H1 (cell line): ENCODE measurements at regions not wholly inside any gene's neighbourhood (a gene's known extent, or its start where the extent isn't known, plus 50 kb on each side); places are given as distances from the start of the nearest gene placed in this dataset.

Experiments
- CTCF ChIA-PET: fragments of 300-600 bp; sonication (Branson Sonifier 250); formaldehyde crosslinking; loops from one replicate; lab custom pipeline; 2021; ENCODE audit not compliant: partially characterized antibody; lab: Charles Lee
- POLR2A ChIA-PET: fragments of 300-600 bp; sonication (Branson Sonifier 250); formaldehyde crosslinking; loops from one replicate; lab custom pipeline; 2021; ENCODE audit warnings: inconsistent platforms; ENCODE audit not compliant: partially characterized antibody; lab: Charles Lee
- DNase-seq, 2 experiments: peaks; one replicate each; pipeline versions ENCODE4 v3.0.0 to v3.0.0-alpha.2; 2010 to 2022; ENCODE audit warnings: low spot score in 2 of 2, low read depth in 1 of 2, mixed read lengths in 1 of 2
- FAIRE-seq: peaks from 2 replicates; lab custom pipeline; 2011; peaks lifted over from hg19 to GRCh38; lab: Jason Lieb, UNC
- H2AFZ ChIP-seq: 2 replicates; pipeline ENCODE4 v1.8.1; 2012; ENCODE audit warnings: low read length, inconsistent platforms
- H2AK5ac ChIP-seq: 2 replicates; pipeline ENCODE4 v1.6.1; 2013; ENCODE audit warnings: low read depth, low read length
- H2BK120ac ChIP-seq: replicated peaks from 2 replicates; pipeline ENCODE3; 2013; ENCODE audit warnings: low read depth, low read length, inconsistent platforms
- H2BK12ac ChIP-seq: 2 replicates; pipeline ENCODE4 v1.6.1; 2013; ENCODE audit warnings: low read depth, low read length
- H2BK15ac ChIP-seq: 2 replicates; pipeline ENCODE4 v1.6.1; 2013; ENCODE audit warnings: low read length
- H2BK20ac ChIP-seq: 2 replicates; pipeline ENCODE4 v1.6.1; 2013; ENCODE audit warnings: low read length
- H2BK5ac ChIP-seq: 2 replicates; pipeline ENCODE4 v1.6.1; 2013; ENCODE audit warnings: low read depth, low read length
- H3K14ac ChIP-seq: 2 replicates; pipeline ENCODE4 v1.6.1; 2013; ENCODE audit warnings: inconsistent platforms; ENCODE audit not compliant: insufficient read length
- H3K18ac ChIP-seq: 2 replicates; pipeline ENCODE4 v1.6.1; 2013; ENCODE audit warnings: low read length; ENCODE audit errors: extremely low read depth
- H3K23ac ChIP-seq: 2 replicates; pipeline ENCODE4 v1.6.1; 2013; ENCODE audit warnings: inconsistent platforms; ENCODE audit not compliant: insufficient read length
- H3K23me2 ChIP-seq: 2 replicates; pipeline ENCODE4 v1.6.1; 2013; ENCODE audit warnings: low read depth, low read length
- H3K27ac ChIP-seq: 2 replicates; pipeline ENCODE4 v1.6.1; 2011; ENCODE audit warnings: low read depth, low read length, inconsistent platforms
- H3K27me3 ChIP-seq, 4 experiments: replicated peaks in 1 of 4; 1 replicate in 1 of 4; 2 replicates in 3 of 4; pipeline versions ENCODE4 v1.6.1 to v1.8.1; 2011 to 2013; ENCODE audit warnings: low read length in 3 of 4, mild to moderate bottlenecking in 3 of 4, inconsistent platforms in 2 of 4, mixed read lengths in 2 of 4, moderate library complexity in 1 of 4; ENCODE audit not compliant: control insufficient read depth in 3 of 4, insufficient read depth in 3 of 4; ENCODE audit errors: extremely low read depth in 1 of 4
- H3K36me3 ChIP-seq, 4 experiments: 2 replicates each; pipeline versions ENCODE4 v1.6.1 to v1.8.1; 2011 to 2013; ENCODE audit warnings: mild to moderate bottlenecking in 4 of 4, low read length in 3 of 4, moderate library complexity in 2 of 4, control low read depth in 1 of 4, inconsistent platforms in 1 of 4; ENCODE audit not compliant: insufficient read depth in 4 of 4, control insufficient read depth in 2 of 4
- H3K4ac ChIP-seq: replicated peaks from 2 replicates; pipeline ENCODE3; 2013; ENCODE audit warnings: low read length, low read depth, mixed read lengths, inconsistent platforms; ENCODE audit not compliant: insufficient read length
- H3K4me1 ChIP-seq, 4 experiments: replicated peaks in 1 of 4; 1 replicate in 1 of 4; 2 replicates in 3 of 4; pipeline versions ENCODE4 v1.6.1 to v1.8.1; 2011 to 2013; ENCODE audit warnings: low read length in 3 of 4, inconsistent platforms in 2 of 4, mixed read lengths in 1 of 4; ENCODE audit not compliant: insufficient read depth in 4 of 4, control insufficient read depth in 3 of 4
- H3K4me2 ChIP-seq, 2 experiments: 2 replicates each; pipeline versions ENCODE4 v1.6.1 to v1.8.1; 2011 to 2013; ENCODE audit warnings: low read depth in 2 of 2, low read length in 2 of 2, control low read depth in 1 of 2, inconsistent platforms in 1 of 2, mild to moderate bottlenecking in 1 of 2; ENCODE audit not compliant: insufficient read depth in 1 of 2
- H3K4me3 ChIP-seq, 4 experiments: fragments of 200-600, 300-600 bp in 1 of 4; sonication (generic), shearing (Covaris generic), sonication (Bioruptor Twin) in 1 of 4; 2 replicates each; pipeline versions ENCODE4 v1.5.1 to v1.8.1; 2011 to 2016; ENCODE audit warnings: low read length in 4 of 4, low read depth in 3 of 4, control low read depth in 2 of 4, inconsistent platforms in 2 of 4, mild to moderate bottlenecking in 2 of 4, mixed read lengths in 1 of 4, moderate library complexity in 1 of 4; ENCODE audit not compliant: insufficient read depth in 2 of 4; ENCODE audit errors: extremely low read depth in 1 of 4
- H3K56ac ChIP-seq: replicated peaks from 2 replicates; pipeline ENCODE3; 2013; ENCODE audit warnings: low read depth, mild to moderate bottlenecking, mixed read lengths, low read length, inconsistent platforms; ENCODE audit not compliant: insufficient read length
- H3K79me1 ChIP-seq: 2 replicates; pipeline ENCODE4 v1.6.1; 2013; ENCODE audit warnings: low read depth, low read length, control low read depth
- H3K79me2 ChIP-seq, 2 experiments: 2 replicates each; pipeline versions ENCODE4 v1.6.1 to v1.8.1; 2012 to 2013; ENCODE audit warnings: low read length in 2 of 2, mild to moderate bottlenecking in 2 of 2, inconsistent platforms in 1 of 2; ENCODE audit not compliant: insufficient read depth in 2 of 2, control insufficient read depth in 1 of 2
- H3K9ac ChIP-seq, 4 experiments: replicated peaks in 1 of 4; 1 replicate in 1 of 4; 2 replicates in 3 of 4; pipeline versions ENCODE4 v1.6.1 to v1.8.1; 2011 to 2013; ENCODE audit warnings: low read depth in 3 of 4, low read length in 3 of 4, control low read depth in 2 of 4, mild to moderate bottlenecking in 2 of 4, moderate library complexity in 2 of 4, inconsistent platforms in 1 of 4; ENCODE audit errors: extremely low read depth in 1 of 4
- H3K9me3 ChIP-seq, 2 experiments: 2 replicates each; pipeline versions ENCODE4 v1.6.1 to v1.8.1; 2012 to 2013; ENCODE audit warnings: mild to moderate bottlenecking in 2 of 2, moderate library complexity in 2 of 2, control low read depth in 1 of 2, inconsistent platforms in 1 of 2, low read depth in 1 of 2, low read length in 1 of 2, mixed read lengths in 1 of 2; ENCODE audit not compliant: insufficient read depth in 2 of 2
- H4K20me1 ChIP-seq, 2 experiments: replicated peaks in 1 of 2; 2 replicates each; pipeline versions ENCODE3 to v1.8.1; 2011 to 2013; ENCODE audit warnings: inconsistent platforms in 2 of 2, low read length in 2 of 2, mild to moderate bottlenecking in 1 of 2; ENCODE audit not compliant: insufficient read depth in 2 of 2, control insufficient read depth in 1 of 2
- H4K5ac ChIP-seq: 2 replicates; pipeline ENCODE4 v1.6.1; 2013; ENCODE audit warnings: low read length, low read depth, mixed read lengths, inconsistent platforms; ENCODE audit not compliant: insufficient read length
- H4K8ac ChIP-seq: 2 replicates; pipeline ENCODE4 v1.8.0; 2013; ENCODE audit warnings: mild to moderate bottlenecking, moderate library complexity, low read length, inconsistent platforms; ENCODE audit not compliant: insufficient read depth; ENCODE audit errors: extremely low read depth
- H4K91ac ChIP-seq: replicated peaks from 2 replicates; pipeline ENCODE3; 2013; ENCODE audit warnings: low read length, mixed read lengths, inconsistent platforms; ENCODE audit not compliant: insufficient read length
- CHD1 ChIP-seq: IDR thresholded peaks from 2 replicates; pipeline ENCODE4 v1.6.1; 2012; ENCODE audit warnings: low read depth, low read length, improper control_type of control experiment
- CHD2 ChIP-seq: IDR thresholded peaks from 2 replicates; pipeline ENCODE4 v1.6.1; 2012; ENCODE audit warnings: low read length, improper control_type of control experiment
- CREB1 ChIP-seq: IDR thresholded peaks from 2 replicates; pipeline ENCODE4 v1.6.1; 2012; ENCODE audit warnings: inconsistent platforms
- GABPA ChIP-seq: IDR thresholded peaks from 2 replicates; pipeline ENCODE4 v1.6.1; 2011; ENCODE audit warnings: mild to moderate bottlenecking, low read length, moderate library complexity, borderline replicate concordance; ENCODE audit not compliant: insufficient read depth
- HDAC2 ChIP-seq, 2 experiments: fragments of 300-600 bp in 1 of 2; sonication (generic) in 1 of 2; IDR thresholded peaks; 2 replicates each; pipeline ENCODE4 v1.6.1; 2011 to 2012; ENCODE audit warnings: low read depth in 2 of 2, low read length in 2 of 2, mild to moderate bottlenecking in 2 of 2, moderate library complexity in 2 of 2, borderline replicate concordance in 1 of 2, inconsistent platforms in 1 of 2
- NANOG ChIP-seq: IDR thresholded peaks from 2 replicates; pipeline ENCODE4 v1.6.1; 2011; ENCODE audit warnings: low read length, low read depth, mild to moderate bottlenecking, inconsistent platforms; ENCODE audit not compliant: insufficient read depth, poor library complexity, severe bottlenecking
- SIRT6 ChIP-seq: IDR thresholded peaks from one replicate; pipeline ENCODE4 v1.7.1; 2012; ENCODE audit warnings: low read length, inconsistent platforms
- SIX5 ChIP-seq: IDR thresholded peaks from 2 replicates; pipeline ENCODE4 v1.6.1; 2011; ENCODE audit warnings: mild to moderate bottlenecking, low read depth, low read length
- TEAD4 ChIP-seq: IDR thresholded peaks from 2 replicates; pipeline ENCODE4 v1.6.1; 2012; ENCODE audit warnings: low read depth, low read length, inconsistent platforms, mixed read lengths
- WGBS, 2 experiments: shearing (Covaris generic) in 1 of 2; methylation state at CpG; one replicate each; pipeline versions ENCODE4 v1.1.6 to v1.1.7; 2013 to 2015; ENCODE audit warnings: low lambda C conversion rate in 2 of 2, mixed read lengths in 2 of 2, inconsistent platforms in 1 of 2, low coverage in 1 of 2, missing lambda C conversion rate in 1 of 2; ENCODE audit not compliant: insufficient replicate concordance in 2 of 2, insufficient coverage in 1 of 2, insufficient read length in 1 of 2; ENCODE audit errors: extremely low coverage in 1 of 2, missing lambda C conversion rate in 1 of 2; 5-methylcytosine and 5-hydroxymethylcytosine counted together
- TF ChIP-seq, protein P1 (sequence below): IDR thresholded peaks from 2 replicates; pipeline ENCODE4 v1.6.1; 2012; ENCODE audit warnings: inconsistent platforms

DNA sequence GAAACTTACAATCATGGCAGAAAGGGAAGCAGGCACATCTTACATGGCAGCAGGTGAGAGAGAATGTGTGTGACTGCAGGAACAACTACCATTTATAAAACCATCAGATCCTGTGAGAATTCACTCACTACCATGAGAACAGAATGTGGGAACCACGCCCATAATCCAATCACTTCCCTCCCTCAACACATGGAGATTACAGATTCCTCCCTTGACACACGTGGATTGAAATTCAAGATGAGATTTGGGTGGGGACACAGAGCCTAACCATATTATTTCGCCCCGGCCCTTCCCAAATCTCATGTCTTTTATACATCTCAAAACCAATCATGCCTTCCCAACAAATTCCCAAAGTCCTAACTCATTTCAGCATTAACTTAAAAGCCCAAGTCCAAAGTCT, 203.6 kb downstream of the C12orf75 start:
- H3K9me3 ChIP-seq = peaks cover 19 to 20% of the 10 kb centered on the region in 2 experiments
- WGBS, 2 experiments = 94% methylated on average over 4 of the region's 4 CpGs; no CpG with 5 or more reads in 1 of the 2 experiments
- POLR2A ChIA-PET = no interaction called here
- no peak for FAIRE-seq
- no peak overlapping the region for H3K4ac ChIP-seq
- no peak overlapping the region for H2BK20ac ChIP-seq
- no peak overlapping the region for H2BK15ac ChIP-seq
- H2BK5ac ChIP-seq = no peak overlapping the region
- no peak overlapping the region for H3K4me3 ChIP-seq
- H3K79me1 ChIP-seq = no peaks in the 10 kb centered on the region
- no peak overlapping the region for H2BK120ac ChIP-seq
- H4K91ac ChIP-seq = no peak overlapping the region
- no peak overlapping the region for H4K5ac ChIP-seq
- CTCF ChIA-PET = interaction anchor here (0.7 to 1.0 kb wide), 2 partner anchors 100 to 123 kb away, joined by 3 read pairs; no protein-coding TSS in a partner anchor
- no peak for DNase-seq
- TF ChIP-seq SIX5 (no peak), TEAD4 (no peak), GABPA (no peak), CREB1 (no peak), HDAC2 (IDR thresholded peaks at IDR 0.05; ENCODE audit: borderline replicate concordance in 1 of 2, low read depth in 2 of 2, low read length in 2 of 2) (no peak), NANOG (no peak), CHD1 (no peak), CHD2 (no peak), SIRT6 (no peak)
- TF ChIP-seq, protein P1, sequence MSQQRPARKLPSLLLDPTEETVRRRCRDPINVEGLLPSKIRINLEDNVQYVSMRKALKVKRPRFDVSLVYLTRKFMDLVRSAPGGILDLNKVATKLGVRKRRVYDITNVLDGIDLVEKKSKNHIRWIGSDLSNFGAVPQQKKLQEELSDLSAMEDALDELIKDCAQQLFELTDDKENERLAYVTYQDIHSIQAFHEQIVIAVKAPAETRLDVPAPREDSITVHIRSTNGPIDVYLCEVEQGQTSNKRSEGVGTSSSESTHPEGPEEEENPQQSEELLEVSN = no peak
- H3K23me2 ChIP-seq = no peaks in the 10 kb centered on the region
- H4K20me1 ChIP-seq = no peaks in the 10 kb centered on the region
- H3K18ac ChIP-seq = no peak overlapping the region
- no peak overlapping the region for H3K56ac ChIP-seq
- no peak overlapping the region for H3K14ac ChIP-seq
- H3K36me3 ChIP-seq = no peaks in the 10 kb centered on the region
- H3K4me1 ChIP-seq = no peaks in the 10 kb centered on the region
- H2BK12ac ChIP-seq = no peak overlapping the region
- no peak overlapping the region for H3K27ac ChIP-seq
- no peak overlapping the region for H3K23ac ChIP-seq
- H2AK5ac ChIP-seq = no peak overlapping the region
- H3K27me3 ChIP-seq = no peaks in the 10 kb centered on the region
- H4K8ac ChIP-seq = no peak overlapping the region
- no peak overlapping the region for H2AFZ ChIP-seq
- H3K9ac ChIP-seq = no peak overlapping the region
- no peak overlapping the region for H3K4me2 ChIP-seq
- H3K79me2 ChIP-seq = no peaks in the 10 kb centered on the region
